GM12864 (cell line): ENCODE measurements at regions not wholly inside any gene's neighbourhood (a gene's known extent, or its start where the extent isn't known, plus 50 kb on each side); places are given as distances from the start of the nearest gene placed in this dataset.
"Not testable (repeated sequence)": the region's sequence is repeated elsewhere in the genome, so short reads cannot be mapped to it uniquely, and the experiment has no call there.

Source experiments
- DNase-seq: peaks from one replicate; pipeline ENCODE4 v3.0.0-alpha.2; 2011; ENCODE audit warnings: low read depth
- H3K4me3 ChIP-seq: 2 replicates; pipeline ENCODE4 v1.5.1; 2011; ENCODE audit warnings: mild to moderate bottlenecking, low read depth, low read length, control low read depth
- TF ChIP-seq, protein P1 (sequence below): IDR thresholded peaks from 2 replicates; pipeline ENCODE4 v1.5.1; 2011; ENCODE audit warnings: low read depth, mild to moderate bottlenecking, moderate library complexity, low read length, control low read depth, inconsistent platforms; ENCODE audit errors: missing control alignments

DNA sequence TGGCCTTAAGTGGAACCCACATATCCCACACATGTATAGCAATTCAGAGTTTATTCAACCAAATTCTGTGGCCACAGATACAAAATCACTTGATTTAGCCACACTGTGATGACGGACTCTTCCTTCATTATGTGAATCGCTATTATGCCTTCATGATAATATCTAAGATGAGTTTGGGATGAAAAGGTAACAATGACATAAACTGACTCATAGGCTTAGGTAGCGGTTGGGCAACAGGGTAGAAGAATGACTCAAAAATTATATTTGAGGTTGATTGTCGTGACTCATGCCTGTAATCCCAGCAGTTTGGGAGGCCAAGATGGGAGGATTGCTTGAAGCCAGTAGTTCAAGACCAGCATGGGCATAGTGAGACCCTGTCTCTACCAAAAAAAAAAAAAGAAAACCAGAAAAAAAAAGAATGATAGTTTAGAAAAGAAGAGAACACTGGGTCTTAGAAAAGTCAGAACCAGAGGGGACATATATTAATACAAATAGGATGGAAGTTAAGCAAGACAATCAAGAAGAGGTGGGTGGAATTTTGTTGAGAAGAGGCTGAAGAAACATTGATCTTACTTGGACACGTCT, 70.4 kb upstream of the USP9X start:
- no peak for DNase-seq
- TF ChIP-seq, protein P1, sequence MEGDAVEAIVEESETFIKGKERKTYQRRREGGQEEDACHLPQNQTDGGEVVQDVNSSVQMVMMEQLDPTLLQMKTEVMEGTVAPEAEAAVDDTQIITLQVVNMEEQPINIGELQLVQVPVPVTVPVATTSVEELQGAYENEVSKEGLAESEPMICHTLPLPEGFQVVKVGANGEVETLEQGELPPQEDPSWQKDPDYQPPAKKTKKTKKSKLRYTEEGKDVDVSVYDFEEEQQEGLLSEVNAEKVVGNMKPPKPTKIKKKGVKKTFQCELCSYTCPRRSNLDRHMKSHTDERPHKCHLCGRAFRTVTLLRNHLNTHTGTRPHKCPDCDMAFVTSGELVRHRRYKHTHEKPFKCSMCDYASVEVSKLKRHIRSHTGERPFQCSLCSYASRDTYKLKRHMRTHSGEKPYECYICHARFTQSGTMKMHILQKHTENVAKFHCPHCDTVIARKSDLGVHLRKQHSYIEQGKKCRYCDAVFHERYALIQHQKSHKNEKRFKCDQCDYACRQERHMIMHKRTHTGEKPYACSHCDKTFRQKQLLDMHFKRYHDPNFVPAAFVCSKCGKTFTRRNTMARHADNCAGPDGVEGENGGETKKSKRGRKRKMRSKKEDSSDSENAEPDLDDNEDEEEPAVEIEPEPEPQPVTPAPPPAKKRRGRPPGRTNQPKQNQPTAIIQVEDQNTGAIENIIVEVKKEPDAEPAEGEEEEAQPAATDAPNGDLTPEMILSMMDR, result no peak
- no peak overlapping the region for H3K4me3 ChIP-seq

DNA sequence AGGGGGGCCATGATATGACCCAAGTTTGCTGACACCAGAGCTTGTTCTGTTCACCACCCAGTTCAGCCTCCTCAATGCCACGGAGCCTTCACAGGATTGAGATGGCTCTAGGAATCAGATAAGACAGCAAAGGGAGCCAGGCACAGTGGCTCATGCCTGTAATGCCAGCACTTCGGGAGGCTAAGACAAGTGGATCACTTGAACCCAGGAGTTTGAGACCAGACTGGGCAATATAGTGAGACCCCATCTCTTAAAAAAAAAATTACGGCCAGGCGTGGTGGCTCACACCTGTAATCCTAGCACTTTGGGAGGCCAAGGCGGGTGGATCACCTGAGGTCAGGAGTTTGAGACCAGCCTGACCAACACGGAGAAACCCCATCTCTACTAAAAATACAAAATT, 67.5 kb upstream of the USP9X start:
- not testable (repeated sequence) for H3K4me3 ChIP-seq, DNase-seq

DNA sequence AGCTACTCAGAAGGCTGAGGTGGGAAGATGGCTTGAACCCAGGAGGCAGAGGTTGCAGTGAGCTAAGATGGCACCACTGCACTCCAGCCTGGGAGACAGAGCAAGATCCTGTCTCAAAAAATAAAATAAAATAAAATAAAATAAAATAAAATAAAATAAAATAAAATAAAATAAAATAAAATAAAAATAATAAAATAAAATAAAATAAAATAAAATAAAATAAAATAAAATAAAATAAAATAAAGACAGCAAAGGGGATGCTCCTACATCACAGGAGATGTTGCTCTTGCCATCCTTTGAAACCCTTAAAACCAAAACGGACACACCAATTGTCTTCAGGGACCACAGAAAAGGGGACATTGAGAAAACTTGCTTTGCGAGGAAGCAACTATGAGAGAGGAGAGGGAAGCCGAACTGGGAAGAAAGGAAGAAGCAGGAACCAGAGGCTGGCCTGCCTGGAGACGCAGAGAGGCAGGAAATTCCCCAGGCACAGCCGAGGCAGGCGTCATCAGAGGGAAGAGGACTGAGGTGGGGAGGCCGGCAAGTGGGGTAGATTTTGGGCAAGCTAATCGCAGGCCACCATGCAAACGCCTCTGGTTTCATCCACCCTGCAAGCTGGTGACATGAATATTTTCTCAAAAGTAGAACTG, 66.7 kb upstream of the USP9X start:
- H3K4me3 ChIP-seq, DNase-seq: not testable (repeated sequence)

DNA sequence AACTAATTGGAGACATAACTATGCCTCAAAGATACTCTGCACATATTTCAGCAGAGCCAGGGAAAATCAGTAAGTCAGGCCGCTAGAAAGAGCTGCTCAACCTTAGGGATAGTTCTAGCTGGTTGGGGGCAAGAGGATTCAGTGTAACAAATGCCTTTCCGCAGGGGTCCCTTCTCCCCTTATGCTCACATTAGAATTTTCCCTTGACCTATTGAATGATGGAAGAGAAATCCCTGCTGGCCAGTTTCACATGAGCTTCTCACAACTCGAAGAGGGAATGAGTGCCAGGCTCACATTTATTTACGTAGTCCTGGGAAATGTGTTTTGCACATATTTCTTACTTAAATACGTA, 66.2 kb upstream of the USP9X start:
- DNase-seq, result no peak
- TF ChIP-seq, protein P1, result no peak
- H3K4me3 ChIP-seq, result no peak overlapping the region

DNA sequence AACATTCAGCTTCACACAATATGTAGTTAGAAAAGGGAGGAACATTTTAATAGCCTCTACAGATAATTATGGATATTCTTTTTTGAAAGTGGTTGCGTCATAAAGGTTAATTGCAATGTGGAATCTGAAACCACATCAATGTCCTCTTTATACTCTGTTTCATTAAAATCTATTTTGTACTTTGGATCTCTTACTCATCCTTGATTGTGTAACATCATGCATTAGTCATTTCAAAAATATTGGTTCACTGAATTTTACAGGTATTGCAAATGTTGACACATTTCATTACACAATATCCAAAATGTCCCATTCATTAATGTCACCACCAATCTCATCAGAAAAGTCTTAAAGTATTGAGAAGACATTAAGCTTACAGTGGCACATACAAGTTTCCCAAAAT, 62.7 kb upstream of the USP9X start:
- H3K4me3 ChIP-seq, result no peak overlapping the region
- no peak for DNase-seq
- TF ChIP-seq, protein P1, result no peak

DNA sequence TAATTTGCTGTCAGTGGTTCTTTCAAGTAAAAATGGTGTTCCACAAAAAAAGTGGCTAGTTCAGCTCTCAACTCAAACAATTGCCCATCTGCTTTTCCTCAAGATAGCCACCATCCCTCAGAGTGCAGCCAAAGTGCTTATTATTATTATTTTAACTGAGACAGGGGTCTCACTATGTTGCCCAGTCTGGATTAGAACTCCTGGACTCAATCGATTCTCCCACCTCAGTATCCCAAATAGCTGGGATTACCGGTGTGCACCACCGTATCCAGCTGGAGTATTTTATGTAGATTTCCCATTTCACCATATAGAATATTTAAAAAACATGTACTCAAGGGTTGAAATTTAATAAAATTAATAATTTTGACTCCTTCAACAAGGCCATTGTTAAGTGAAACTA, 62.1 kb upstream of the USP9X start:
- no peak overlapping the region for H3K4me3 ChIP-seq
- DNase-seq, result no peak
- TF ChIP-seq, protein P1, result no peak

DNA sequence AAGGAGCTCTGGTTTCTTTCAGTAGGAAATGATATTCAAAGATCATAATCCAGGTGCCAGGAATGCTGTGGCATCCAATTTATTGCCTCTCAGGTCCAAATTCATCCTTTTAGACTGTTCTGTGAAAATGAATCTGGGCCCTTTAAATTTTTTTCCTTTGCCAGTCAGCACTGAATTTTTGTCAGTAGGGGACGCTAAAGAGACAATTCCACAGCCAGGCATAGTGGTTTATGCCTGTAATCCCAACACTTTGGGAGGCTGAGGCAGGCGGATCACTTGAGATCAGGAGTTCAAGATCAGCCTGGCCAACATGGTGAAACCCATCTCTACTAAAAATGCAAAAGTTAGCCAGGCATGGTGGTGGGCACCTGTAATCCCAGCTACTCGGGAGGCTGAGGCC, 60.9 kb upstream of the USP9X start:
- DNase-seq, H3K4me3 ChIP-seq: not testable (repeated sequence)
- TF ChIP-seq, protein P1, result peak; percentile 3

DNA sequence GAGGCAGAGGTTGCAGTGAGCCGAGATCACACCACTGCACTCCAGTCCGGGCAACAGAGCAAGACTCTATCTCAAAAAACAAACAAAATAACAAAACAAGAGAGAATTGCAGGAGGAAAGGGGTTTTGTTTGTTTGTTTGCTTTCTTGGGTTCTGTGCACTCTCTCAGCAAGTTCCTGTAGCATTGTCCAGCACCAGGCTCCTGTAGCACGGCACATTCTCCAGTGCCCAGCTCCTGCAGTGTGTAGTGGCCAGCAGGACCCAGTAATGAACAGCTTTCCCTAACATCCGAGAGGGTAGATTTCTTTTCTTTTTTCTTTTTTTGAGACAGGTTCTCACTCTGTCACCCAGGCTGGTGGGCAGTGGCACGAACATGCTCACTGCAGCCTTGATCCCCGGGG, 60.5 kb upstream of the USP9X start:
- no peak for DNase-seq
- TF ChIP-seq, protein P1, result no peak
- H3K4me3 ChIP-seq, result no peak overlapping the region
